ENCODE measurements at regions not wholly inside any gene's neighbourhood (a gene's known extent, or its start where the extent isn't known, plus 50 kb on each side); places are given as distances from the start of the nearest gene placed in this dataset.

DNA sequence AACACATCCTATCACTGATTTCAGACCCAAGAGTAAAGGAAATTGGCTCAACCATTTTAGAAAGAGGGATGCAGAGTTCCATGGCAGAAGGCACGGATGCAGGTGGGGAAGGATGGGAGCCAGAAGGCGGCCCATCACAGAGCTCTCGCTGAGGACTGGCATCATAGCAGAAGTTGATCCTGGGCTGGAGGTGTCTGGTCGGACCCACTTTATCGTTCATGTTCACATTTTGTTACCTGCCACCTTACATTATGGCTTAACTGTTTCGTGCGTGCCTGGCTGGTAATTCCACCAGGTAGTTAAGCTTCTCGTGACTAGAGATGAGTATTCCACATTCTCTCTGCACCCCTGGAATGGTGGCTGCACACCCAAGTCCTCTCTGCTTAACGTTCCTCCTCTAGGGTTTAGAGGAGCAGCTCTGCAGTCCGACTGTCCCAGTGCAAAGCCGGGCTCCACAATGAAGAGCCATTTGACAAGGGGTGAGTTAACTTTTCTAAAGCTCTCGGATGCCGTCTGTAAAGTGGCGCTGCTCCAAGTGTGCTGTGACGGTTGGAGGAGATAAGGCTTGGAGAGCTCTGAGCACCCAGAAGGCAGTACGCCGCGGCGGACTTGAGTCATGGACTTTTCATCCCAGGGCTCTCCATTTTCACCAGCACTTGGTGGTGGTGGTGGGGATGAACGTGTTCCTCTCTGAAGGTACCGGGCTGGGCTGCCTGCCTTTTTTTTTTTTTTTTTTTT lies 157.1 kb upstream of the SHH start:
- H3K27me3 ChIP-seq (ENCODE audit: control insufficient read depth, insufficient read depth, low read length), result no peaks in the 10 kb centered on the region
- H3K27ac ChIP-seq (ENCODE audit: low read depth, low read length), result no peak overlapping the region
- DNase-seq (ENCODE audit: low read depth in 4 of 6, low spot score in 6 of 6), result no peak
- no peaks in the 10 kb centered on the region for H3K9me3 ChIP-seq (ENCODE audit: control insufficient read depth, insufficient read depth, low read length)
- H3K36me3 ChIP-seq (ENCODE audit: control insufficient read depth, insufficient read depth, low read length), result no peaks in the 10 kb centered on the region
- WGBS (ENCODE audit: insufficient coverage), result 81% methylated on average over 13 of the region's 21 CpGs
- H3K4me1 ChIP-seq (ENCODE audit: control insufficient read depth, insufficient read depth, low read length), result peaks cover 9% of the 10 kb centered on the region
- H3K4me3 ChIP-seq (ENCODE audit: low read depth, low read length), result no peak overlapping the region

DNA sequence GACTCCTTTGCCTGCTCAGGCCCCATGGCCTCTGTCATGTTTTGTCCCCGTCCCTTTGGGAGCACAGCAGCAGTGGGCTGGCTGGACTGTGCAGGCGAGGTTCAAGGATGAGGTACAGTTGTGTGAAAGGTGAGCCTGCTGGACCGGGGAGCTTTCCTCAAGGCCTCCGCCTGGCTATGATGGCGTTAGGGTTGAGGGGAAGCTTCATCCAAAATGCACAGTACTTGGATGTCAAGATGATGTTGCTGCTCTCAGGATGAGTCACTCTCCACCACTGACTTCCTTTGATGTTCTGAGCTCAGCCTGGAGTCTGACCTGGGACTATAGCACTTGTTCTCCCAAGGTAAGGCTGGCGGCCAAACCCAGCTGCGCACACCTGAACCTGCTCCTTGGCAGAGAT lies 152.7 kb upstream of the SHH start:
- Histone ChIP-seq H3K9me3 (ENCODE audit: control insufficient read depth, insufficient read depth, low read length) (no peaks in the 10 kb centered on the region), H3K27ac (ENCODE audit: low read depth, low read length) (no peak overlapping the region), H3K36me3 (ENCODE audit: control insufficient read depth, insufficient read depth, low read length) (no peaks in the 10 kb centered on the region), H3K4me3 (ENCODE audit: low read depth, low read length) (no peak overlapping the region), H3K4me1 (ENCODE audit: control insufficient read depth, insufficient read depth, low read length) (peaks cover 12% of the 10 kb centered on the region), H3K27me3 (ENCODE audit: control insufficient read depth, insufficient read depth, low read length) (no peaks in the 10 kb centered on the region)
- no peak for DNase-seq (ENCODE audit: low read depth in 4 of 6, low spot score in 6 of 6)
- 89% methylated on average over 6 of the region's 7 CpGs for WGBS (ENCODE audit: insufficient coverage)

DNA sequence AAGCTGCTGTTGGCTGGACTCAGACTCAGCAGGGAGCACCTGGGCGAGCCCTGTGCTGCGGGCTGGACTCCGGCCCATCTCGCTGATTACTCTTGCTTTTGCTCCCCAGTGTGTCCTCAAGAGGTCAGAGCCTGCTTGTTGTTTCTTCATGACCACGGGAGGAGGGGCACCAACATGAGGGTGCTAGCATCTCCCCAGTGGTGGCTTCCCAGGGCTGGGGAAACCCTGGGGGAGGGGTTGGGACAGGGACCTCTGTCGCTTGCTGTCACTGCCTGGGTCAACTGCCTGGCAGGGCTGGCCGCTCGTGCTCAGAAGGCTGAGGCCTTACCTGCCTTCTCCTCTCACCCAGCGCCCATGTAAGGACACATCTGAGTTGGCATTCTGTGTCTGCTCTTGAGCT lies 152.3 kb upstream of the SHH start:
- no peak for DNase-seq (ENCODE audit: low read depth in 4 of 6, low spot score in 6 of 6)
- H3K9me3 ChIP-seq (ENCODE audit: control insufficient read depth, insufficient read depth, low read length), result no peaks in the 10 kb centered on the region
- H3K4me3 ChIP-seq (ENCODE audit: low read depth, low read length), result no peak overlapping the region
- H3K27ac ChIP-seq (ENCODE audit: low read depth, low read length), result no peak overlapping the region
- 80% methylated on average over 6 of the region's 9 CpGs for WGBS (ENCODE audit: insufficient coverage)
- peaks cover 12% of the 10 kb centered on the region for H3K4me1 ChIP-seq (ENCODE audit: control insufficient read depth, insufficient read depth, low read length)
- no peaks in the 10 kb centered on the region for H3K27me3 ChIP-seq (ENCODE audit: control insufficient read depth, insufficient read depth, low read length)
- no peaks in the 10 kb centered on the region for H3K36me3 ChIP-seq (ENCODE audit: control insufficient read depth, insufficient read depth, low read length)

DNA sequence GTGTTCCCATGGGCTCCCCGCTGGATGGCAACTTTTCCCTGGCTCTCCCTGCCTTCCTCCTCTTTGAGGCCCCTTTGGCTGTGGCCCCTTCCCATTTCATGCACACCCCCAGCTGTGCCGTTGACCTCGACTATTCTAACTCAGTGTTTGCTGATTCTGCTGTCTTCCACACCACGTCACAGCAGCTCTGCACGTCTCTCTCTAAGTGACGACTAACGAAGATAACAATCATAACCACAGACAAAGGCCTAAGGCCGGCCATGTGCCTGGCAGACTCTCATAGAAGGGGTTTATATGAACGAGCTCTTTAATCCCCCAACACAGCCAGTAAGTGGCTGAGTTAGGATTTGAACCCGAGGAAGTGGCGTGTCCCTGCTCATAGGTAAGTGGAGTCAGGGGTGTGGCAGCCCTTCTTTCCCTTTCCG lies 151.5 kb upstream of the SHH start:
- 87% methylated on average over 4 of the region's 12 CpGs for WGBS (ENCODE audit: insufficient coverage)
- peaks cover 12% of the 10 kb centered on the region for H3K4me1 ChIP-seq (ENCODE audit: control insufficient read depth, insufficient read depth, low read length)
- DNase-seq (ENCODE audit: low read depth in 4 of 6, low spot score in 6 of 6), result no peak
- H3K4me3 ChIP-seq (ENCODE audit: low read depth, low read length), result no peak overlapping the region
- no peaks in the 10 kb centered on the region for H3K27me3 ChIP-seq (ENCODE audit: control insufficient read depth, insufficient read depth, low read length)
- no peaks in the 10 kb centered on the region for H3K9me3 ChIP-seq (ENCODE audit: control insufficient read depth, insufficient read depth, low read length)
- no peak overlapping the region for H3K27ac ChIP-seq (ENCODE audit: low read depth, low read length)
- no peaks in the 10 kb centered on the region for H3K36me3 ChIP-seq (ENCODE audit: control insufficient read depth, insufficient read depth, low read length)

DNA sequence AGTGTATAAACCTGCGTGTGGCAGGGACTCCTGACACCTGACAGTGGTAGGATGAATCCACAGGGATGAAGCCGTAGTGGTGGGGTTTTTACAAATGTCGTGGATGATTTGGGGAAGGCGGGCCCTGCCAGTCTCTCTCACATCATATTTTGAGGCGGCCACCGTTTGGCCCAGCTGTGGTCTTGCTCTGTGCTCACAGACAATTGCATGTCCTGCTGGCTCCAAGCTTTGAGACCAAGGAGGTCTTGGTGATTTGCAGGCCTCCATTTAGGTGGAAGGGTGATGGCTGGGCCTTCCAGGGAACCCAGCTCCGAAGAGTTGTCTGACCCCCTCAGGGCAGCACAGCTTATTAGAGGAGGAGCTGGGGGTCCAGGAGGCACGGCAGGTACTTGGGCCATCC lies 151.1 kb upstream of the SHH start:
- H3K36me3 ChIP-seq (ENCODE audit: control insufficient read depth, insufficient read depth, low read length), result no peaks in the 10 kb centered on the region
- H3K4me3 ChIP-seq (ENCODE audit: low read depth, low read length), result no peak overlapping the region
- 92% methylated on average over 6 of the region's 8 CpGs for WGBS (ENCODE audit: insufficient coverage)
- H3K4me1 ChIP-seq (ENCODE audit: control insufficient read depth, insufficient read depth, low read length), result peaks cover 12% of the 10 kb centered on the region
- no peak for DNase-seq (ENCODE audit: low read depth in 4 of 6, low spot score in 6 of 6)
- no peaks in the 10 kb centered on the region for H3K27me3 ChIP-seq (ENCODE audit: control insufficient read depth, insufficient read depth, low read length)
- H3K9me3 ChIP-seq (ENCODE audit: control insufficient read depth, insufficient read depth, low read length), result no peaks in the 10 kb centered on the region
- H3K27ac ChIP-seq (ENCODE audit: low read depth, low read length), result no peak overlapping the region

DNA sequence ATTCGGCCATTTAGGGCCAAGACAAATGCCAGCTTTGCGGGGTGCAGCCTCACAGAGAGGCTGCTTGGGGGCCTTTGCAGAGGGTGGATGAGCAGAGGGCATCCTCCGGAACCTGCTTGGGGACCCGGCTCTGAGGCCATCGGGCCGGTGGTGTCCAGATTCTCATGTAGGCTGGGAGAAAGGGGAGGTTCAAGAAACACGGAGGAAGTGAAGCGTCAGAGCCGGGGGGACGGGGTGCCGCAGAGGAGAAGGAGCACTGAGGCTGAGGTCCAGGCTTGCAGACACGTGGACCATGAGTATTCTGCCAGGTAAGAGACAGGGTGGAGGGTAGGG lies 150.7 kb upstream of the SHH start:
- no peak for DNase-seq (ENCODE audit: low read depth in 4 of 6, low spot score in 6 of 6)
- WGBS (ENCODE audit: insufficient coverage), result 97% methylated on average over 12 of the region's 12 CpGs
- Histone ChIP-seq H3K9me3 (ENCODE audit: control insufficient read depth, insufficient read depth, low read length) (no peaks in the 10 kb centered on the region), H3K4me3 (ENCODE audit: low read depth, low read length) (no peak overlapping the region), H3K27me3 (ENCODE audit: control insufficient read depth, insufficient read depth, low read length) (no peaks in the 10 kb centered on the region), H3K27ac (ENCODE audit: low read depth, low read length) (no peak overlapping the region), H3K4me1 (ENCODE audit: control insufficient read depth, insufficient read depth, low read length) (peaks cover 12% of the 10 kb centered on the region), H3K36me3 (ENCODE audit: control insufficient read depth, insufficient read depth, low read length) (no peaks in the 10 kb centered on the region)

DNA sequence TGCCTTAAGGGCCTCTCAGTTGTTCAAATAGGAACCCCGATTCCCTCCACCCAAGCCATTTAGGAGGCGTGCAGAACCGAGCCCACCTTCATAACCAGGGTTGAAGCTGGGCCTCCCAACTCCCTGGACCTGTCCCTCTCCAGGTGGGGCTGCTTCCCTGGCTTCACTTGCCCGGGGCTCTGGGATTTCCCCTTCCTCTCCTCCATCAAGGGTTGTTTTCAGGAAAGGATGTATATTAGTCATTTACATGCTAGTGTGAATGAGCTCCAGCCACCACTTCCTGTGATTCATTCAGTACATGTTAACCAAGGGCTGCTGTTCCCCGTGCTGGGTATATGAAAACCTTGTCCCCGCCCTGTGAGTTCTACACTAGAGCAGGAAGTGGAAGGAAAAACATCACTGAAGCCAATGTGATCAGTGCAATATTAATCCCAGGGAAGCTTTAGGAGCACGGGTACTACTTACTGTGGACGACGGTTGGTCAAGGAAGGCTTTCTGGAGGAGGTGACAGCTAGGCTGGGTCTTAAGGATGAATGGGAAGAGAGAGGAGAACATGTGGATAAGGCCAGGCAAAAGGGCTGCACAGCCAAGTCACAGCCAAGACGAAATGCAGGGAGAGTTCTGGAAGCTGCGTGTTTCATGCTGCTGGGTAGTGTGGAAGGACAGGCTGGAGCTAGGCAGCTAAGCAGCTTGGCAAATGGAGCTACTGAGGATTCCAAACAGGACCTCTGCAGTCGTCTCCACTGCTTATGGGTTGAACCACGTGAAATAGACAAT lies 150.1 kb upstream of the SHH start:
- Histone ChIP-seq H3K27ac (ENCODE audit: low read depth, low read length) (no peak overlapping the region), H3K4me1 (ENCODE audit: control insufficient read depth, insufficient read depth, low read length) (peaks cover 12% of the 10 kb centered on the region), H3K4me3 (ENCODE audit: low read depth, low read length) (no peak overlapping the region), H3K9me3 (ENCODE audit: control insufficient read depth, insufficient read depth, low read length) (no peaks in the 10 kb centered on the region), H3K36me3 (ENCODE audit: control insufficient read depth, insufficient read depth, low read length) (no peaks in the 10 kb centered on the region), H3K27me3 (ENCODE audit: control insufficient read depth, insufficient read depth, low read length) (no peaks in the 10 kb centered on the region)
- WGBS (ENCODE audit: insufficient coverage), result 89% methylated on average over 12 of the region's 13 CpGs
- DNase-seq (ENCODE audit: low read depth in 4 of 6, low spot score in 6 of 6), result no peak

DNA sequence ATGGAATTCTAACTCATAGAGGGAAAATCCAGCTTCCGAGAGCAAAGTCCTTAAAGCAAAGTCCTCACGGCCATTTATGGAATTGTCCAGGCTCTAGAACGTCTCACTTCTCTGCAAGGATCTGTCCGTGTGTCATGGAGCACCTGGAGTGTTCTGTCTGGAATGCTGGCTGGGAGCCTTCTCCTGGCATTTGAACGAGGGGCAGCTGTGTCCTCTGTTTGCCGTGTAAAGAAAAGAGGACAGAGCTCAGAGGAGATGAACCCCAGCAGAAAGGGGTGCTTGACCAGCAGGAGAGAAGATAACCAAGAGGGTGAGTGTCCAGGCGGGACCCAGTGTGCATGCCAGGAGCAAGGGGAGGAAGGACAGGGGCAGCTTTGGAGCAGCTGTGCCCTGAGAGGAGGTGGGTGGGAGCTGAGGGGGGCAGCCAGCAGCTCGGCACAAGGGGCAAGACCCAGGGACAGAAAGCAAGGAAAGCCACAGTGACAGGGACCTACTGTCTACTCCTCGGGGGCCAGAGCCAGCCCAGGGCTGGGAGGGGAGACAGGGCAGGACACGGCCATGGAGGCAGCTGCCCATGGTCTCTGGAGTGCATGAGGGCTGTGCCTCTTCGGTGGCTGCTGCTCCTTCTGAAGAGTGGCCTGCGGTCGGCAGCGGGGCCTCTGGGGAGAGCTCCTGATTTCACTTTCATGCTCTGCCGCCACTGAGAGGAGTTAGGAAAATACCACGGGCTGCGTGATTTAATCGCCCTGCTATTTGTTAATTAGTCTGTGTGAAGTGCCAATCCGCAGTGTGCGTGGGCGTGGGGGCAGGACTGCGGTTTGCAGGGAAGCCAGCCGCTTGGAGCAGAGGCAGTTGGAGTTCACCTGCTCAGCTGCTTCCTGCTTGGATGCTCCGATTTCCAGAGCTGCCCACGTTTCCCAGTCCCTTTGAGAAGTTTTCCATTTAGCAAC lies 149.3 kb upstream of the SHH start:
- Histone ChIP-seq H3K9me3 (ENCODE audit: control insufficient read depth, insufficient read depth, low read length) (no peaks in the 10 kb centered on the region), H3K4me1 (ENCODE audit: control insufficient read depth, insufficient read depth, low read length) (peaks cover 12% of the 10 kb centered on the region), H3K27me3 (ENCODE audit: control insufficient read depth, insufficient read depth, low read length) (no peaks in the 10 kb centered on the region), H3K4me3 (ENCODE audit: low read depth, low read length) (no peak overlapping the region), H3K36me3 (ENCODE audit: control insufficient read depth, insufficient read depth, low read length) (no peaks in the 10 kb centered on the region), H3K27ac (ENCODE audit: low read depth, low read length) (no peak overlapping the region)
- whole genome bisulfite sequencing (ENCODE audit: insufficient coverage), result 54% methylated on average over 24 of the region's 25 CpGs
- peak in 1 of 6 donors; percentile 64 for DNase-seq (ENCODE audit: low read depth in 4 of 6, low spot score in 6 of 6)

DNA sequence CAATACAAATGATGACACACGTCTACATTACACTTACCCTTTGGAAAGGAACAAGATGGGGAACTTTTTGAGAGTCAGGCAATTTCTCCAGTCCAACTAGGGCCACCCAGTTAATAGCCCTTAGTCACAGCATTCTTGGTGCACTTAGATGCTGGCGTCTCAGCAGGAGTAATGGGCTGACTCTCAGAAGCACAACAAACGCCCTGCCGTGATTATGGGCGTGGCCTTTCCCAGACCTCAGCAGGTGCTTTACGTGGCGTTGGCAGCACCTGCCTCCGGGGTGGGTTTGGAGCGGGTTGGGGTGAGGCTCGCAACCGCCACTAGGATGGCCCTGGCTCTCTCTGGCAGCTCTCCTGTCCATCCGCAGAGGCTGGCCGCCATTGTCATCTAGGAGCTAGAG lies 147.6 kb upstream of the SHH start:
- Histone ChIP-seq H3K4me3 (ENCODE audit: low read depth, low read length) (no peak overlapping the region), H3K27ac (ENCODE audit: low read depth, low read length) (no peak overlapping the region), H3K4me1 (ENCODE audit: control insufficient read depth, insufficient read depth, low read length) (peaks cover 12% of the 10 kb centered on the region), H3K27me3 (ENCODE audit: control insufficient read depth, insufficient read depth, low read length) (no peaks in the 10 kb centered on the region), H3K9me3 (ENCODE audit: control insufficient read depth, insufficient read depth, low read length) (no peaks in the 10 kb centered on the region), H3K36me3 (ENCODE audit: control insufficient read depth, insufficient read depth, low read length) (no peaks in the 10 kb centered on the region)
- DNase-seq (ENCODE audit: low read depth in 4 of 6, low spot score in 6 of 6), result no peak
- WGBS (ENCODE audit: insufficient coverage), result 81% methylated on average over 12 of the region's 13 CpGs

Measured in spinal cord (tissue), 9 donors.